Muscle layer of duodenum (tissue), 2 donors: ENCODE measurements at regions not wholly inside any gene's neighbourhood (a gene's known extent, or its start where the extent isn't known, plus 50 kb on each side); places are given as distances from the start of the nearest gene placed in this dataset.
"Not testable (repeated sequence)": the region's sequence is repeated elsewhere in the genome, so short reads cannot be mapped to it uniquely, and the experiment has no call there.

Source experiments
- H3K27ac ChIP-seq: one replicate; pipeline ENCODE4 v1.7.0; 2013; ENCODE audit warnings: mild to moderate bottlenecking, low read length
- H3K27me3 ChIP-seq: one replicate; pipeline ENCODE4 v1.7.0; 2013; ENCODE audit warnings: low read depth, mild to moderate bottlenecking, control low read depth, low read length
- H3K36me3 ChIP-seq, 2 donors: one replicate each; pipeline ENCODE4 v1.7.0; 2013; ENCODE audit warnings: low read length in 2 of 2, control low read depth in 1 of 2, mild to moderate bottlenecking in 1 of 2; ENCODE audit not compliant: insufficient read depth in 2 of 2, control insufficient read depth in 1 of 2
- H3K4me1 ChIP-seq, 2 donors: one replicate each; pipeline ENCODE4 v1.7.0; 2013; ENCODE audit warnings: low read length in 2 of 2, mild to moderate bottlenecking in 2 of 2, control low read depth in 1 of 2, moderate library complexity in 1 of 2; ENCODE audit not compliant: insufficient read depth in 2 of 2, control insufficient read depth in 1 of 2
- H3K4me3 ChIP-seq, 2 donors: one replicate each; pipeline ENCODE4 v1.7.0; 2013; ENCODE audit warnings: low read length in 2 of 2, low read depth in 1 of 2, mild to moderate bottlenecking in 1 of 2
- H3K9me3 ChIP-seq, 2 donors: one replicate each; pipeline ENCODE4 v1.7.0; 2013; ENCODE audit warnings: low read length in 2 of 2, control low read depth in 1 of 2, mild to moderate bottlenecking in 1 of 2; ENCODE audit not compliant: control insufficient read depth in 1 of 2
- donor health status: healthy.

DNA sequence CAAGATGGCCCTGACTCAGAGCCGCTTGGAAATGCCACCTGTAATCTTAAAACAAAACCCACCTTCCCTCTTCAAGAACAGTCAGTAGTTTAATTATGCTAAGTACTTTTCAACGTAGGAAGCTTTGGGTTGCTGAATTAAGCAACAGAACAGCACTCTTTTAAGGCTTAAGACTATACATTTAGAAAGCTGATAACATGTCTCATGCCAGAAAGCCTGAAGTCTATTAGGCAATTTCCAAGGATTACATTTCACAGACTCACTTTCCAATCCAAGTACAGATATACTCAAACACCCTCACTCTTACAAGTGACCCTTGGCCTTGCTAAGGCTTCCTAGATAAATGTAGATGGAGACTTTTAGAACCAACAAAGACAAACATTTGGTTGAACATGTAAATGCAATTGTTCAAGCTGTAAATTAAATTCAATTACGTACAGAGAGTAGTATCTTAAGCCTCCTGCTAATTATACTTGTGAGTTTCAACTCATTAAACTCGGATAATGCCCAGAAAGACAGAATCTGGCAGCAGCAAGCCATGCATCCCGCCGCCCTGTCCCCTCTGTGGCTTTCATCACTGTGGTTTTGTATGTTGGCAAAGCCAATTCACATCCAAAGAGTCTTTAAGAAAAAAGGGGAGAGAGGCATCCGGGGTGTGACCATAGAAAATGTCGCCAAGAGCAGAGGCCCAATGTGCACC, 283.1 kb upstream of the NRP1 start:
- H3K4me3 ChIP-seq = no peak overlapping the region
- no peak overlapping the region for H3K27ac ChIP-seq
- H3K9me3 ChIP-seq = no peaks in the 10 kb centered on the region
- H3K36me3 ChIP-seq = no peaks in the 10 kb centered on the region
- no peaks in the 10 kb centered on the region for H3K27me3 ChIP-seq
- no peaks in the 10 kb centered on the region for H3K4me1 ChIP-seq

DNA sequence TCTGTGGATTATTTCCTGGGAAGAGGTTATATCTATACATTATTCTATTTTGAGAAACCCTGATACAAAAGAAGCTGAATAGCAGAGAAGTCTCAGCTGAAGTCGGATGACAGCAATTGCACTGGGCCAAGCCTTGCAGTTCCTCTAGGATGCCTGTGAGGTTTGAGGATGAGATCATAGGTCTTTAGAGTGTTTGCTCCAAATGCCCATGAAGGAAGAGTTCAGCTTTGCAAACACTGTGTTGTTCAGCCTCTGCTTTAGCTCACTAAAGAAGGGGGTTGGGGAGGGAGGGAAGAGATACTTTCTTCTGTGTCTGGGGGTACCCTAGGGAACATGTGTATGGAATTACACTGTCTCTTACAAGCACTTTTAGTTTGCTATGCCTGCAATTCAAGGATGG, 282.5 kb upstream of the NRP1 start:
- Histone ChIP-seq H3K4me3 (no peak overlapping the region), H3K27me3 (no peaks in the 10 kb centered on the region), H3K9me3 (no peaks in the 10 kb centered on the region), H3K4me1 (no peaks in the 10 kb centered on the region), H3K36me3 (no peaks in the 10 kb centered on the region), H3K27ac (no peak overlapping the region)

DNA sequence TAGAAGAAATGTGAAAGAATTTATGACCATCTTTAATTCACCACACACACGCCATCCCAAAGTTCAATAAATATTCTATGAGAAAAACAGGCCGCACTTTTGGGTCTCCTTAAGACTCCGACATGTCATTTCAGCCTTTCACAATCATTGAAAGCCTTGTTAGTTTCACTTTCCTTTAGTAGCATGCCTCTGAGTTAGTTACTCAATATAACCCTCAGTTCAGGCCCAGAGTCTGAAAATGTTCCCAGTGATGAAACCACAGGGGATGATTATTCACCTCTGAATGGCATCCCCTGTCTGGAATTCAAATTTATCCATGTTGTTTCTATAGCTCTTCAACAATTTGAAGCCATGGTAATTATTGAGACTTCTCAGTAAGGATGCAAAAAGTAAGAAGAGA, 278.1 kb upstream of the NRP1 start:
- Histone ChIP-seq H3K4me3 (no peak overlapping the region), H3K9me3 (peaks cover 0 to 4% of the 10 kb centered on the region in 2 donors), H3K27ac (peak overlapping the region; percentile 52)

DNA sequence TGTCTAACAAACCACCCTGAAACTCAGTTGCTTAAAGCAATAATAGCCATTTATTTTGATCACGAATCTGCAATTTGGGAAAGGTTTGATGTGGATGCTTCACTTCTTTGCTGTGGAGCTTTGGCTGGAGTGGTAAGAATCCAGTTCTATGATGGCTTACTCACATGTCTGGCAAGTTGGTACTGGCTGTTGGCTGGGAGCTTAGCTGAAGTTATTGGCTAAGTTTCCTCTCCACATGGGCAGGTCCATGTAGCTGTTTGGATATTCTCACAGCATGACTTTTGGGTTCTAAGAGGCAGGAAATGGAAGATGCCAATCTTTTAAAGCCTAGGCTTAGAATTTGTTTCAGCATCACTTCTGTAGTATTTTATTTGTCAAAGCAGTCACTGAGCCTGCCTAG, 277.6 kb upstream of the NRP1 start:
- peaks cover 0 to 4% of the 10 kb centered on the region in 2 donors for H3K9me3 ChIP-seq
- peak overlapping the region; percentile 52 for H3K27ac ChIP-seq
- H3K4me1 ChIP-seq = no peaks in the 10 kb centered on the region
- H3K4me3 ChIP-seq = no peak overlapping the region
- H3K36me3 ChIP-seq = no peaks in the 10 kb centered on the region
- no peaks in the 10 kb centered on the region for H3K27me3 ChIP-seq

More for the DNA sequence above, 278.1 kb upstream of the NRP1 start:
- no peaks in the 10 kb centered on the region for H3K36me3 ChIP-seq
- H3K4me1 ChIP-seq = no peaks in the 10 kb centered on the region
- H3K27me3 ChIP-seq = no peaks in the 10 kb centered on the region

DNA sequence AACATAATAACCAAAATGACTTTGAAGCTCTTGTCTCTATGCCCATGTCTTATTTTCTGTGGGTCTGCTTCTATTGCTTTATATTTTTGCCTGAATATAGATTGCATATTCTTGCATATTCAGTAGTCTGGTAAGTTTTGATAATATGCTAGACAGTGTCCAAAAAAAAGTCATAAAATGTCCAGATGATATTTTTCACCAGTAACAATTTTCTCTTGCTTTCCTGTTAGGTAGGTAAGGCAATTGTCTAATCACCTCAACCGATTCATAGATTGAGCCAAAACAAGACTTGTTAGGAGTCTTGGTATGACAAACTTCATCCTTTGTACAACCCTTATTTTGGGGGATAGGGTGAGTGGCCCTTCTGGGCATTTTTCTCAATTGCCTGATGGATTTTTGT, 277.0 kb upstream of the NRP1 start:
- H3K27ac ChIP-seq = no peak overlapping the region
- no peak overlapping the region for H3K4me3 ChIP-seq

DNA sequence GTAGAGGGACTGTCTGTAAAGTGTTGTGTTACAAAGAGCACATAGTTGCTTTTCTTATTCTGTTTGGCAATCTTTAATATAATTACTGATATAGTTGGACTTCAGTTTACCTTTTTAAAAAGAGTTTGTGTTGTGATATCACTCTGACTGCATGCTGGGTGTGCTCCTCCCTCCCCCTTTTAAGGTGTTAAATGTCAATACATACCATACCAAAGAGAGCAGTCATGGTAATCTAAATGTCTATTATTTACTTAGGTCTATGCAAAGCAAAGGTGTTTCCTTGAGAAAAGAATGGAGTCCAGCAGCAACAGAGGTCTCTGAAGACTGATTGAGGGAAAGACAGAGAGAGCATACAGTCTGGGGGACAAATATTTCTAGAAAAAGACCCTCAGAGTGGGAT, 275.1 kb upstream of the NRP1 start:
- no peak overlapping the region for H3K4me3 ChIP-seq
- no peaks in the 10 kb centered on the region for H3K36me3 ChIP-seq
- H3K4me1 ChIP-seq = no peaks in the 10 kb centered on the region
- H3K9me3 ChIP-seq = peaks cover 0 to 4% of the 10 kb centered on the region in 2 donors
- H3K27ac ChIP-seq = no peak overlapping the region
- no peaks in the 10 kb centered on the region for H3K27me3 ChIP-seq

More for the DNA sequence above, 277.0 kb upstream of the NRP1 start:
- no peaks in the 10 kb centered on the region for H3K27me3 ChIP-seq
- H3K9me3 ChIP-seq = peaks cover 0 to 4% of the 10 kb centered on the region in 2 donors
- H3K36me3 ChIP-seq = no peaks in the 10 kb centered on the region
- H3K4me1 ChIP-seq = no peaks in the 10 kb centered on the region

DNA sequence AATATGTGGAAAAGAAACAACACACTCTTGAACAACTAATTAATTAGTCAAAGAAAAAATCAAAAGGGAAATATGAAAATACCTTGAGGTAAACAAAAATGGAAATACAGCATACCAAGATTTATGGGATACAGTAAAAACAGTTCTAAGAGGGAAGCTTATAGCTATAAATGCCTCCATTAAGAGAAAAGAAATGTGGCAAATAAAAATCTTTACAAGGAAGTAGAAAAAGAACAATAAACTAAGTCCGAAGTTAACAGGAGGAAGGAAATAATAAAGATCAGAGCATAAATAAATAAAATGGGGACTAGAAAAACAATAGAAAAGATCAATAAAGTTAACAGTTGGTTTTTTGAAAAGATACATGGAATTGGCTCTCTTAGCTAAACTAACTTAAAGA, 267.8 kb upstream of the NRP1 start:
- no peak overlapping the region for H3K27ac ChIP-seq
- no peaks in the 10 kb centered on the region for H3K27me3 ChIP-seq
- H3K9me3 ChIP-seq = peaks cover 0 to 5% of the 10 kb centered on the region in 2 donors
- no peak overlapping the region for H3K4me3 ChIP-seq
- no peaks in the 10 kb centered on the region for H3K36me3 ChIP-seq
- H3K4me1 ChIP-seq = no peaks in the 10 kb centered on the region

DNA sequence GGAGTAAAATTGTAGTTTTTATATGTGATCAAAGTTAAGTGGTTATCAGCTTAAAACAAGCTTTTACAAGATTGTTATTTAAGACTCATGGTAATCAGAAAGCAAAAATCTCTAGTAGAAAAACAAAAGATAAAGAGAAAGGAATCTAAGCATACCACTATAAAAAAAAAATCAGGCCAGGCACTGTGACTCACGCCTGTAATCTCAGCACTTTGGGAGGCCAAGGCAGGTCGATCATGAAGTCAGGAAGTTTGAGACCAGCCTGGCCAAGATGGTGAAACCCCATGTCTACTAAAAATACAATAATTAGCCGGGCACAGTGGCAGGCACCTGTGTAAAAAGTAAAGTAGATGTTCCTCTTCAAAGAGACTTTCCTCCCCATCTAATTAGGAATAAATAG, 265.9 kb upstream of the NRP1 start:
- Histone ChIP-seq H3K9me3 (peaks cover 0 to 5% of the 10 kb centered on the region in 2 donors), H3K27ac (no peak overlapping the region), H3K4me3 (no peak overlapping the region), H3K27me3 (no peaks in the 10 kb centered on the region), H3K4me1 (no peaks in the 10 kb centered on the region), H3K36me3 (no peaks in the 10 kb centered on the region)

DNA sequence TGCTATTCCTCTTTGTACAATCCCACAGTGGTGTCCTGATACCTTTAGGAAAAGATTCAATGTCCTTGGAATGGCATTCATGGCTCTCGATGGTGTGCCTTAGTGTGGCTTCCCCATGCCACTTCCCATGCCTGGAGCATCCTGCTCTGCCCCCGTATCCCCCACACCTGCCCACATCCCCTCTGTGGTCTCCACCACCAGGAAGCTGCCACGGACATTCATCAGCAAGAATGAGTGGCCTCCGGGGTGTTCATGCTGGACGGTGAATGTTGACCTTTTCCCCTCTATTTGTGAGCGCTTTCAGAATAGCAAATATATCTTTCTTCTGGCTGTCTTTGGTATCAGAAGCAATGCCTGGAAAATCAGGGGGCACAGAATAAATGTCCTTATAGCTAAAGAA, 262.0 kb upstream of the NRP1 start:
- Histone ChIP-seq H3K4me3 (no peak overlapping the region), H3K27me3 (no peaks in the 10 kb centered on the region), H3K4me1 (no peaks in the 10 kb centered on the region), H3K27ac (no peak overlapping the region), H3K36me3 (no peaks in the 10 kb centered on the region), H3K9me3 (peaks cover 0 to 5% of the 10 kb centered on the region in 2 donors)

DNA sequence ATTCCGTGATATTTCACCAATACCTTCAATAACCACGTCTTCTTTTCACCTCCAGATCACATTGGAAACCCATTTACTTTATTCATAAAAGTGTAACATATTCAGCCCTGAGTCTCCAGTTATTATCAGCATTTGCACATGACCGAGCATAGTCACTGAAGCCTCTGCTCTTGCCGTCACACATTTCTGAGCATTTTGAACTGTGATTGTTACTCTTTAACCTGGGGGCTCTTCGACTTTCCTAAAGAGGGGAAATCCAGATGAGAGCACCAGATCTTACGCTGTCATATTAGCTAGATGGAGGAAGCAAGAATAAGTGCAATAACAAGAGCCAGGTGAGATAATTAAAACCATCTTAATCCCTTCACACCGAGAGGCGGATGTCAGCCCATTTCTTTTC, 260.0 kb upstream of the NRP1 start:
- H3K27me3 ChIP-seq = no peaks in the 10 kb centered on the region
- H3K9me3 ChIP-seq = peaks cover 0 to 5% of the 10 kb centered on the region in 2 donors
- no peaks in the 10 kb centered on the region for H3K4me1 ChIP-seq
- no peak overlapping the region for H3K4me3 ChIP-seq
- H3K27ac ChIP-seq = no peak overlapping the region
- H3K36me3 ChIP-seq = no peaks in the 10 kb centered on the region

DNA sequence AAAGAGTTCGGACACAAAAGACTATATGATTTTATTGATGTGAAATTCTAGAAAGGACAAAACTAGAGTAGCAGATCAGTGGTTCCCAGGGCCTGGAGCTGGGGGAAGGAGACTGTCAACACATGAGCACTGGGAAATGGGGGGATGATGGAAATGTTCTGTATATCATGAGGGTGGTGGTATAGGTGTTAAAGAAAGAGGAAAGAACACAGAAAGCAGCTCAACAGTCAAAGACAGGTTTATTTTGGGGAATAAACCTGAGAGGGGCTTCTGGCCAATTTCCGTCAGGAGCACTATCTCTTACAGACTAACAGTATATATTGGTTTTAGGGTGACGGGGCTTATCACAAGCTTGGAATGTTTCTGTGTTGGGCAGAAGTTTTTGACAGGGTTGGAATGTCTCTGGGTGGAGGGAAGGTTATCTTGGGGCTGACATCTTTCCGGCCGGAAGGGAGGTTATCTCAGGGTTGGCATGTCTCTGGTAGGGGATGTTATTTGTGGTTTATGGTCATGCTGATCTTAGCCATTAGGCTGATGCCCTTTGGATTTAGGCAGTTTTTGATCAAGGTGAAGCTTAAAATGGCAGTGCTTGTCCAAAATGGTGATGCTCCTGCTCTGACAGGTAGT, 254.6 kb upstream of the NRP1 start:
- Histone ChIP-seq H3K36me3 (no peaks in the 10 kb centered on the region), H3K4me1 (no peaks in the 10 kb centered on the region), H3K9me3 (peaks cover 0 to 8% of the 10 kb centered on the region in 2 donors), H3K27me3 (no peaks in the 10 kb centered on the region), H3K27ac (no peak overlapping the region), H3K4me3 (no peak overlapping the region)

DNA sequence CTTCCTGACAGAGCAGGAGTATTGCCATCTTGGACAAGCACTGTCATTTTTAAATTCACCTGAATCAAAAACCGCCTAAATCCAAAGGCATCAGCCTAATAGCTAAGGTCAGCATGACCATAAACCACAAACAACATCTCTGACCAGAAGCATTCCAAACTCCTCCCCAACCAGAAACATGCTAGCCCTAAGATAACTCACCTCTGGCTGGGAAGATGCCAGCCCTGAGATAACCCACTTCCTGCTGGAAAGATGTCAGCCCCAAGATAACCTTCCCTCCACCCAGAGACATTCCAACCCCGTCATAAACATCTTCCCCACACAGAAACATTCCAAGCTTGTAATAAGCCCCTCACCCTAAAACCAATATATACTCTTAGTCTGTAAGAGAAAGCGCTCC, 250.1 kb upstream of the NRP1 start:
- H3K27me3 ChIP-seq, H3K4me1 ChIP-seq: not testable (repeated sequence)

More for the DNA sequence above, 250.1 kb upstream of the NRP1 start:
- not testable (repeated sequence) for H3K9me3 ChIP-seq, H3K27ac ChIP-seq, H3K4me3 ChIP-seq, H3K36me3 ChIP-seq
